ENCODE measurements at regions not wholly inside any gene's neighbourhood (a gene's known extent, or its start where the extent isn't known, plus 50 kb on each side); places are given as distances from the start of the nearest gene placed in this dataset.

GRCh38 chr2:109720380-109721106, 73.6 kb upstream of the RGPD5 start:
- Histone ChIP-seq H3K27me3 (ENCODE audit: control insufficient read depth in 1 of 2, insufficient read depth in 2 of 2, low read length in 2 of 2) (peaks cover 3 to 5% of the 10 kb centered on the region in 2 experiments), H3K27ac (ENCODE audit: low read depth in 1 of 2, low read length in 2 of 2) (no peak overlapping the region), H3K36me3 (ENCODE audit: insufficient read depth, low read length) (no peaks in the 10 kb centered on the region), H3K9me3 (ENCODE audit: control insufficient read depth in 1 of 2, insufficient read depth in 1 of 2, low read length in 2 of 2) (peaks cover 0 to 5% of the 10 kb centered on the region in 2 experiments), H3K4me3 (ENCODE audit: low read length) (no peak overlapping the region), H3K4me1 (ENCODE audit: insufficient read depth, low read length) (no peaks in the 10 kb centered on the region)
- Mint-ChIP-seq H3K4me3 (no peak overlapping the region), H3K27ac (no peak overlapping the region), H3K27me3 (peaks cover 8% of the 10 kb centered on the region), H3K9me3 (no peaks in the 10 kb centered on the region), H3K4me1 (ENCODE audit: low read depth) (no peaks in the 10 kb centered on the region), H3K36me3 (ENCODE audit: low read depth) (no peaks in the 10 kb centered on the region)
- intact Hi-C loops (cut with DNase I, micrococcal nuclease) = no loop called here
- CTCF ChIA-PET = no interaction called here
- ATAC-seq (ENCODE audit: poor library complexity) (no peak), DNase-seq (no peak)
- TF ChIP-seq, protein P1, sequence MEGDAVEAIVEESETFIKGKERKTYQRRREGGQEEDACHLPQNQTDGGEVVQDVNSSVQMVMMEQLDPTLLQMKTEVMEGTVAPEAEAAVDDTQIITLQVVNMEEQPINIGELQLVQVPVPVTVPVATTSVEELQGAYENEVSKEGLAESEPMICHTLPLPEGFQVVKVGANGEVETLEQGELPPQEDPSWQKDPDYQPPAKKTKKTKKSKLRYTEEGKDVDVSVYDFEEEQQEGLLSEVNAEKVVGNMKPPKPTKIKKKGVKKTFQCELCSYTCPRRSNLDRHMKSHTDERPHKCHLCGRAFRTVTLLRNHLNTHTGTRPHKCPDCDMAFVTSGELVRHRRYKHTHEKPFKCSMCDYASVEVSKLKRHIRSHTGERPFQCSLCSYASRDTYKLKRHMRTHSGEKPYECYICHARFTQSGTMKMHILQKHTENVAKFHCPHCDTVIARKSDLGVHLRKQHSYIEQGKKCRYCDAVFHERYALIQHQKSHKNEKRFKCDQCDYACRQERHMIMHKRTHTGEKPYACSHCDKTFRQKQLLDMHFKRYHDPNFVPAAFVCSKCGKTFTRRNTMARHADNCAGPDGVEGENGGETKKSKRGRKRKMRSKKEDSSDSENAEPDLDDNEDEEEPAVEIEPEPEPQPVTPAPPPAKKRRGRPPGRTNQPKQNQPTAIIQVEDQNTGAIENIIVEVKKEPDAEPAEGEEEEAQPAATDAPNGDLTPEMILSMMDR (IDR thresholded peaks at IDR 0.05) = no peak
- POLR2A ChIA-PET = no interaction called here

DNA sequence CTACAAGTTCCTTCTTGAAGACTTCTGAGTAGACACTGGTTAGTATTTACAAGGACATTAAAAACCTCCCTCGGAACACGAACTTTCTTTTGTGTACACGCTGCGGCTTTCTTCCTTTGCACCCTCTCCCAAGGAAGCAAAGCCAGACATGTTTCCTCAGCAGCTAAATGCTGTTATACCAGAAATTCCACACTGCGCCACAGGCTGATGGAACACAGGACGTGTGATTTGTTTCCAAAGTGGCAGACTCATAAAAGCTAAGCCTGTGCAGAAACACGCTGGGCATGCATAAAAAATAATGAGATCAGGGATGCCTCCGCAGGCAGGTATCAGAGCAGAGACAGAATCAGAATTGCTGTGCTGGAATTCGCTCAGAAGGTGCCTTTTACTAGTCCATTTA, 73.0 kb upstream of the RGPD5 start:
- Histone ChIP-seq H3K4me3 (ENCODE audit: low read length) (no peak overlapping the region), H3K9me3 (ENCODE audit: control insufficient read depth in 1 of 2, insufficient read depth in 1 of 2, low read length in 2 of 2) (peaks cover 0 to 5% of the 10 kb centered on the region in 2 experiments), H3K27ac (ENCODE audit: low read depth in 1 of 2, low read length in 2 of 2) (no peak overlapping the region), H3K4me1 (ENCODE audit: insufficient read depth, low read length) (no peaks in the 10 kb centered on the region), H3K27me3 (ENCODE audit: control insufficient read depth in 1 of 2, insufficient read depth in 2 of 2, low read length in 2 of 2) (peaks cover 3 to 5% of the 10 kb centered on the region in 2 experiments), H3K36me3 (ENCODE audit: insufficient read depth, low read length) (no peaks in the 10 kb centered on the region)
- H3K27ac Mint-ChIP-seq = no peak overlapping the region
- DNase-seq = no peak
- H3K36me3 Mint-ChIP-seq (ENCODE audit: low read depth) = no peaks in the 10 kb centered on the region
- intact Hi-C loops (cut with DNase I, micrococcal nuclease) = no loop called here
- no peak overlapping the region for H3K4me3 Mint-ChIP-seq
- no peaks in the 10 kb centered on the region for H3K9me3 Mint-ChIP-seq
- CTCF ChIA-PET = no interaction called here
- POLR2A ChIA-PET = no interaction called here
- ATAC-seq (ENCODE audit: poor library complexity) = no peak
- H3K27me3 Mint-ChIP-seq = peaks cover 3% of the 10 kb centered on the region
- TF ChIP-seq, protein P1 (IDR thresholded peaks at IDR 0.05) = no peak
- no peaks in the 10 kb centered on the region for H3K4me1 Mint-ChIP-seq (ENCODE audit: low read depth)

DNA sequence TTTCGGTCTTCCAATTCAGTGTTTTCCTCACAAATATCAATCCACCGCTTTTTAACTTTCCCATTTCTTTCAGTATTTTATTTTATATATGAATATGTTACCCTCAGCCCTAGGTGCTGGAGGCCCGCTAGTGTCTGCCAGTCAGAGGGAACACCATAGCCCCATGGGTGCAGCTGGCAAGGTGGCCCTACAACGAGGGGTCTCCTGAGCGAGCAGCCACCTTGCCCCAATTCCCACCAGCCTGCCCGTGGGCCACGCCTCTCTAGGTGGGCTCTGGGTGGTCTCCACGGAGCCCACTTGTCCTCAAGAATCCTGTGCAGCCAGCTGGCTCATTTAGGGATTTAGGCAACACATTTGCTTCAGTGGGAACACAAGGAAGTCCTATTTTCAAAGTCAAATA, 72.5 kb upstream of the RGPD5 start:
- CTCF ChIA-PET = no interaction called here
- POLR2A ChIA-PET = no interaction called here
- Mint-ChIP-seq H3K36me3 (ENCODE audit: low read depth) (no peaks in the 10 kb centered on the region), H3K4me1 (ENCODE audit: low read depth) (no peaks in the 10 kb centered on the region), H3K4me3 (no peak overlapping the region), H3K27me3 (peaks cover 3% of the 10 kb centered on the region), H3K27ac (no peak overlapping the region), H3K9me3 (no peaks in the 10 kb centered on the region)
- ATAC-seq (ENCODE audit: poor library complexity) (no peak), DNase-seq (no peak)
- Histone ChIP-seq H3K4me3 (ENCODE audit: low read length) (no peak overlapping the region), H3K36me3 (ENCODE audit: insufficient read depth, low read length) (no peaks in the 10 kb centered on the region), H3K27me3 (ENCODE audit: control insufficient read depth in 1 of 2, insufficient read depth in 2 of 2, low read length in 2 of 2) (peaks cover 3 to 6% of the 10 kb centered on the region in 2 experiments), H3K9me3 (ENCODE audit: control insufficient read depth in 1 of 2, insufficient read depth in 1 of 2, low read length in 2 of 2) (peaks cover 0 to 7% of the 10 kb centered on the region in 2 experiments), H3K27ac (ENCODE audit: low read depth in 1 of 2, low read length in 2 of 2) (no peak overlapping the region), H3K4me1 (ENCODE audit: insufficient read depth, low read length) (no peaks in the 10 kb centered on the region)
- TF ChIP-seq, protein P1 (IDR thresholded peaks at IDR 0.05) = no peak
- intact Hi-C loops (cut with DNase I, micrococcal nuclease) = no loop called here
